Lung (tissue), 11 donors: ENCODE measurements at regions not wholly inside any gene's neighbourhood (a gene's known extent, or its start where the extent isn't known, plus 50 kb on each side); places are given as distances from the start of the nearest gene placed in this dataset.

ENCODE experiments used
- ATAC-seq: fragments of 200-7000 bp; cut with Tn5 transposase; one replicate; pipeline ENCODE4 v1.9.1; 2020; ENCODE audit warnings: moderate number of reproducible peaks; ENCODE audit not compliant: insufficient read depth, low FRiP score
- DNase-seq, 3 donors: peaks; one replicate each; pipeline ENCODE4 v3.0.0-alpha.2; 2013 to 2017
- H3K27ac ChIP-seq, 2 donors: one replicate each; pipeline ENCODE4 v1.5.1; 2013; ENCODE audit warnings: mild to moderate bottlenecking in 2 of 2, moderate library complexity in 2 of 2, control low read depth in 1 of 2, inconsistent platforms in 1 of 2, low read depth in 1 of 2, low read length in 1 of 2
- H3K27me3 ChIP-seq, 3 donors: one replicate each; pipeline ENCODE4 v1.5.1; 2013; ENCODE audit warnings: low read length in 2 of 3; ENCODE audit not compliant: control insufficient read depth in 3 of 3, insufficient read depth in 3 of 3
- H3K36me3 ChIP-seq, 4 donors: one replicate each; pipeline ENCODE4 v1.5.1; 2013; ENCODE audit warnings: low read length in 4 of 4, mild to moderate bottlenecking in 1 of 4, moderate library complexity in 1 of 4; ENCODE audit not compliant: control insufficient read depth in 4 of 4, insufficient read depth in 4 of 4
- H3K4me1 ChIP-seq, 5 donors: one replicate each; pipeline ENCODE4 v1.5.1; 2013; ENCODE audit warnings: low read length in 5 of 5, mild to moderate bottlenecking in 2 of 5, moderate library complexity in 1 of 5; ENCODE audit not compliant: control insufficient read depth in 5 of 5, insufficient read depth in 5 of 5
- H3K4me3 ChIP-seq: one replicate; pipeline ENCODE4 v1.5.1; 2013; ENCODE audit warnings: mild to moderate bottlenecking, control low read depth, moderate library complexity
- H3K9ac ChIP-seq, 2 donors: one replicate each; pipeline ENCODE4 v1.5.1; 2013; ENCODE audit warnings: low read length in 2 of 2, control low read depth in 1 of 2; ENCODE audit not compliant: insufficient read depth in 1 of 2
- H3K9me3 ChIP-seq, 4 donors: one replicate each; pipeline ENCODE4 v1.5.1; 2013; ENCODE audit warnings: low read length in 3 of 4, mild to moderate bottlenecking in 1 of 4, moderate library complexity in 1 of 4; ENCODE audit not compliant: control insufficient read depth in 4 of 4, insufficient read depth in 3 of 4
- CTCF ChIP-seq: IDR thresholded peaks from 2 replicates; pipeline ENCODE4 v1.5.1; 2012; ENCODE audit warnings: mild to moderate bottlenecking; ENCODE audit errors: control extremely low read depth, extremely low read depth
- WGBS, 2 donors: extraction: QIAGEN DNeasy Blood & Tissue Kit; methylation state at CpG; one replicate each; pipeline ENCODE4 v1.1.7; 2013; 5-methylcytosine and 5-hydroxymethylcytosine counted together
- donor health status: control.
- donor health status: control.
- donor health status: Bipolar disorder and iron deficiency.
- donor health status: healthy.
- donor health status: DM: yes; HTN: yes; CAD: no.

GRCh38 chr14:34302654-34303053 lies 159.4 kb downstream of the SPTSSA start:
- TF ChIP-seq CTCF = no peak
- Histone ChIP-seq H3K27ac (no peak overlapping the region), H3K27me3 (no peaks in the 10 kb centered on the region), H3K4me3 (no peak overlapping the region), H3K36me3 (no peaks in the 10 kb centered on the region), H3K9ac (no peak overlapping the region), H3K9me3 (no peaks in the 10 kb centered on the region), H3K4me1 (peaks cover 0 to 6% (median 0%) of the 10 kb centered on the region in 5 donors)
- DNase-seq (peak; percentile 44 to 88 (median 83)), ATAC-seq (no peak)
- WGBS, 2 donors = 61 to 76% methylated on average over 6 of the region's 6 CpGs

GRCh38 chr14:34300882-34301734 lies 160.9 kb downstream of the SPTSSA start:
- Histone ChIP-seq H3K4me3 (no peak overlapping the region), H3K27ac (no peak overlapping the region), H3K27me3 (no peaks in the 10 kb centered on the region), H3K9ac (no peak overlapping the region), H3K36me3 (no peaks in the 10 kb centered on the region), H3K9me3 (no peaks in the 10 kb centered on the region), H3K4me1 (peaks cover 0 to 6% (median 0%) of the 10 kb centered on the region in 5 donors)
- ATAC-seq (peak; percentile 41), DNase-seq (peak in 2 of 3 donors; percentile 57 to 63)
- TF ChIP-seq CTCF = peak; percentile 17
- 45 to 50% methylated on average over 3 of the region's 3 CpGs for WGBS, 2 donors

GRCh38 chr14:34300330-34300729 lies 161.7 kb downstream of the SPTSSA start:
- Histone ChIP-seq H3K27me3 (no peaks in the 10 kb centered on the region), H3K9ac (no peak overlapping the region), H3K9me3 (no peaks in the 10 kb centered on the region), H3K36me3 (no peaks in the 10 kb centered on the region), H3K4me3 (no peak overlapping the region), H3K4me1 (peaks cover 0 to 6% (median 0%) of the 10 kb centered on the region in 5 donors), H3K27ac (no peak overlapping the region)
- ATAC-seq (no peak), DNase-seq (no peak)
- TF ChIP-seq CTCF = no peak
- 96 to 98% methylated on average over 3 of the region's 3 CpGs for WGBS, 2 donors
